A673 (cell line): ENCODE measurements at regions not wholly inside any gene's neighbourhood (a gene's known extent, or its start where the extent isn't known, plus 50 kb on each side); places are given as distances from the start of the nearest gene placed in this dataset.
"Not testable (repeated sequence)": the region's sequence is repeated elsewhere in the genome, so short reads cannot be mapped to it uniquely, and the experiment has no call there.

Experiments used
- BruUV-seq: library from RNA; stranded (reverse); fragments of 400-500 nt; replicated peaks from 2 replicates; lab custom pipeline; 2021; lab: Mats Ljungman, UMichigan
- CTCF ChIA-PET: fragments of 300-600 bp; sonication (Branson Sonifier 250); formaldehyde crosslinking; loops from one replicate; lab custom pipeline; 2022; ENCODE audit warnings: antibody characterized with exemption; lab: Charles Lee
- POLR2A ChIA-PET: fragments of 300-600 bp; sonication (Branson Sonifier 250); formaldehyde crosslinking; loops from one replicate; lab custom pipeline; 2022; ENCODE audit warnings: antibody characterized with exemption; ENCODE audit not compliant: low non-redundant PET; lab: Charles Lee
- DNase-seq: peaks from one replicate; pipeline ENCODE4 v3.0.0-alpha.2; 2015; ENCODE audit warnings: low spot score
- H3K27ac ChIP-seq: fragments of 200-600 bp; sonication (generic); 2 replicates; pipeline ENCODE4 v1.5.1; 2016; ENCODE audit warnings: mixed run types, low read depth, mild to moderate bottlenecking, mixed read lengths, antibody characterized with exemption, low read length; ENCODE audit not compliant: poor library complexity, severe bottlenecking
- H3K27me3 ChIP-seq: fragments of 200-600 bp; sonication (generic); replicated peaks from 2 replicates; pipeline ENCODE4 v1.6.1; 2017; ENCODE audit warnings: mixed run types, low read depth, mild to moderate bottlenecking, mixed read lengths, antibody characterized with exemption, low read length; ENCODE audit not compliant: insufficient read depth, poor library complexity
- H3K36me3 ChIP-seq: fragments of 200-600 bp; sonication (generic); 2 replicates; pipeline ENCODE4 v1.6.1; 2016; ENCODE audit warnings: mixed run types, mild to moderate bottlenecking, mixed read lengths, antibody characterized with exemption, low read length; ENCODE audit not compliant: insufficient read depth, poor library complexity, severe bottlenecking
- H3K4me1 ChIP-seq: fragments of 200-600 bp; sonication (generic); 2 replicates; pipeline ENCODE4 v1.6.1; 2017; ENCODE audit warnings: mixed run types, mild to moderate bottlenecking, mixed read lengths, antibody characterized with exemption, low read length; ENCODE audit not compliant: insufficient read depth, poor library complexity, severe bottlenecking
- H3K4me3 ChIP-seq: fragments of 200-600 bp; sonication (generic); 2 replicates; pipeline ENCODE4 v1.5.1; 2016; ENCODE audit warnings: low read depth, mixed run types, mild to moderate bottlenecking, mixed read lengths, low read length; ENCODE audit not compliant: poor library complexity, severe bottlenecking
- H3K9me3 ChIP-seq: fragments of 200-600 bp; sonication (generic); 2 replicates; pipeline ENCODE4 v1.6.1; 2016; ENCODE audit warnings: mixed run types, low read depth, mild to moderate bottlenecking, mixed read lengths, antibody characterized with exemption, low read length; ENCODE audit not compliant: poor library complexity, severe bottlenecking
- CTCF ChIP-seq: fragments of 300-800, 200-600 bp; sonication (generic); conservative IDR thresholded peaks from 2 replicates; pipeline ENCODE4 v1.5.1; 2017; ENCODE audit warnings: low read depth, mild to moderate bottlenecking, antibody characterized with exemption, low read length, moderate library complexity, mixed read lengths
- EZH2 ChIP-seq: fragments of 200-600 bp; sonication (generic); IDR thresholded peaks from 2 replicates; pipeline ENCODE4 v1.6.1; 2017; ENCODE audit warnings: borderline replicate concordance, low read depth, mild to moderate bottlenecking, mixed read lengths, antibody characterized with exemption, low read length; ENCODE audit not compliant: poor library complexity, severe bottlenecking
- intact Hi-C: fragments of 100-400 bp; cut with micrococcal nuclease; formaldehyde crosslinking; loops from one replicate; pipeline ENCODE4 v1.10.0; 2022; ENCODE audit not compliant: unreplicated experiment

- TF ChIP-seq CTCF: no peak
- TF ChIP-seq EZH2: no peak
- DNase-seq: no peak
- Histone ChIP-seq H3K27me3 (peaks cover 7% of the 10 kb centered on the region), H3K27ac (no peak overlapping the region), H3K4me1 (no peaks in the 10 kb centered on the region), H3K4me3 (no peak overlapping the region), H3K36me3 (no peaks in the 10 kb centered on the region), H3K9me3 (no peaks in the 10 kb centered on the region)
- no TSS peak for BruUV-seq
- intact Hi-C loops: no loop called here
- POLR2A ChIA-PET: no interaction called here
- CTCF ChIA-PET: no interaction called here
These were observed 77.5 kb upstream of the XPA start for GRCh38 chr9:97774673-97775072.

- H3K27ac ChIP-seq, H3K36me3 ChIP-seq, H3K27me3 ChIP-seq, H3K4me3 ChIP-seq, BruUV-seq, CTCF ChIA-PET, DNase-seq, intact Hi-C loops, H3K9me3 ChIP-seq, POLR2A ChIA-PET, H3K4me1 ChIP-seq: not testable (repeated sequence)
These were observed 74.3 kb upstream of the FOXE1 start for GRCh38 chr9:97778740-97779139.

- no TSS peak for BruUV-seq
- H3K27me3 ChIP-seq: peaks cover 7% of the 10 kb centered on the region
- POLR2A ChIA-PET: no interaction called here
- TF ChIP-seq EZH2: no peak
- TF ChIP-seq CTCF: no peak
- no peak overlapping the region for H3K27ac ChIP-seq
- CTCF ChIA-PET: no interaction called here
- H3K36me3 ChIP-seq: no peaks in the 10 kb centered on the region
- no peaks in the 10 kb centered on the region for H3K4me1 ChIP-seq
- no peaks in the 10 kb centered on the region for H3K9me3 ChIP-seq
- intact Hi-C loops: loop anchor here (2.0 kb wide), 1 partner anchor 29 kb away; no protein-coding TSS in a partner anchor
- no peak for DNase-seq
- no peak overlapping the region for H3K4me3 ChIP-seq
These were observed 73.4 kb upstream of the FOXE1 start for GRCh38 chr9:97779608-97780007.

- Histone ChIP-seq H3K36me3 (no peaks in the 10 kb centered on the region), H3K27ac (no peak overlapping the region), H3K4me1 (no peaks in the 10 kb centered on the region), H3K4me3 (no peak overlapping the region), H3K27me3 (peaks cover 8% of the 10 kb centered on the region), H3K9me3 (no peaks in the 10 kb centered on the region)
- BruUV-seq: no TSS peak
- CTCF ChIA-PET: no interaction called here
- no peak for DNase-seq
- intact Hi-C loops: loop anchor here (2.0 kb wide), 1 partner anchor 31 kb away; no protein-coding TSS in a partner anchor
- POLR2A ChIA-PET: no interaction called here
- TF ChIP-seq EZH2 (no peak), CTCF (no peak)
These were observed 71.1 kb upstream of the FOXE1 start for GRCh38 chr9:97781902-97782301.
